ENCODE measurements at regions not wholly inside any gene's neighbourhood (a gene's known extent, or its start where the extent isn't known, plus 50 kb on each side); places are given as distances from the start of the nearest gene placed in this dataset.

GRCh38 chr5:166991601-166992000 is 1299.8 kb upstream of the WWC1 start:
- Histone ChIP-seq H3K27me3 (ENCODE audit: control insufficient read depth, insufficient read depth, low read length) (no peaks in the 10 kb centered on the region), H3K27ac (ENCODE audit: low read length) (no peak overlapping the region), H3K4me3 (ENCODE audit: low read length) (no peak overlapping the region), H3K36me3 (ENCODE audit: control insufficient read depth, insufficient read depth, low read length) (no peaks in the 10 kb centered on the region), H3K9me3 (ENCODE audit: control insufficient read depth, insufficient read depth, low read length) (no peaks in the 10 kb centered on the region), H3K4me1 (ENCODE audit: control insufficient read depth, insufficient read depth, low read length) (no peaks in the 10 kb centered on the region)
- TF ChIP-seq CTCF (IDR thresholded peaks at IDR 0.05): no peak
- Mint-ChIP-seq H3K4me1 (no peaks in the 10 kb centered on the region), H3K9me3 (peaks cover 7 to 9% of the 10 kb centered on the region in 2 donors), H3K27me3 (ENCODE audit: low read depth in 2 of 2) (no peaks in the 10 kb centered on the region), H3K4me3 (no peak overlapping the region), H3K27ac (no peak overlapping the region), H3K36me3 (no peaks in the 10 kb centered on the region)
- DNase-seq (no peak), ATAC-seq (no peak)
- WGBS (ENCODE audit: insufficient coverage): 100% methylated on average over 1 of the region's 1 CpG
- intact Hi-C loops (cut with micrococcal nuclease): no loop called here

- Mint-ChIP-seq H3K9me3 (peaks cover 6 to 9% of the 10 kb centered on the region in 2 donors), H3K4me1 (no peaks in the 10 kb centered on the region), H3K27me3 (ENCODE audit: low read depth in 2 of 2) (no peaks in the 10 kb centered on the region), H3K36me3 (no peaks in the 10 kb centered on the region), H3K27ac (no peak overlapping the region), H3K4me3 (no peak overlapping the region)
- no peaks in the 10 kb centered on the region for H3K36me3 ChIP-seq (ENCODE audit: control insufficient read depth, insufficient read depth, low read length)
- no peak for TF ChIP-seq CTCF (IDR thresholded peaks at IDR 0.05)
- H3K27me3 ChIP-seq (ENCODE audit: control insufficient read depth, insufficient read depth, low read length): no peaks in the 10 kb centered on the region
- H3K4me3 ChIP-seq (ENCODE audit: low read length): no peak overlapping the region
- no peaks in the 10 kb centered on the region for H3K4me1 ChIP-seq (ENCODE audit: control insufficient read depth, insufficient read depth, low read length)
- H3K27ac ChIP-seq (ENCODE audit: low read length): no peak overlapping the region
- DNase-seq: no peak
- no peaks in the 10 kb centered on the region for H3K9me3 ChIP-seq (ENCODE audit: control insufficient read depth, insufficient read depth, low read length)
- 100% methylated on average over 2 of the region's 2 CpGs for WGBS (ENCODE audit: insufficient coverage)
- intact Hi-C loops (cut with micrococcal nuclease): no loop called here
- no peak for ATAC-seq
Measured at GRCh38 chr5:166992108-166992507, 1299.3 kb upstream of the WWC1 start.

- H3K27ac ChIP-seq (ENCODE audit: low read length): no peak overlapping the region
- H3K36me3 Mint-ChIP-seq: no peaks in the 10 kb centered on the region
- no peaks in the 10 kb centered on the region for H3K4me1 ChIP-seq (ENCODE audit: control insufficient read depth, insufficient read depth, low read length)
- H3K9me3 Mint-ChIP-seq: peaks cover 7 to 9% of the 10 kb centered on the region in 2 donors
- intact Hi-C loops (cut with micrococcal nuclease): no loop called here
- no peak for ATAC-seq
- no peaks in the 10 kb centered on the region for H3K27me3 Mint-ChIP-seq (ENCODE audit: low read depth in 2 of 2)
- no peak overlapping the region for H3K4me3 Mint-ChIP-seq
- H3K36me3 ChIP-seq (ENCODE audit: control insufficient read depth, insufficient read depth, low read length): no peaks in the 10 kb centered on the region
- no peak for TF ChIP-seq CTCF (IDR thresholded peaks at IDR 0.05)
- no peaks in the 10 kb centered on the region for H3K4me1 Mint-ChIP-seq
- no peak for DNase-seq
- H3K4me3 ChIP-seq (ENCODE audit: low read length): no peak overlapping the region
- no peaks in the 10 kb centered on the region for H3K27me3 ChIP-seq (ENCODE audit: control insufficient read depth, insufficient read depth, low read length)
- no peaks in the 10 kb centered on the region for H3K9me3 ChIP-seq (ENCODE audit: control insufficient read depth, insufficient read depth, low read length)
- 78% methylated on average over 9 of the region's 11 CpGs for WGBS (ENCODE audit: insufficient coverage)
- no peak overlapping the region for H3K27ac Mint-ChIP-seq
Measured at GRCh38 chr5:166992874-166993722, 1298.3 kb upstream of the WWC1 start.

GRCh38 chr5:166994226-166994625 is 1297.2 kb upstream of the WWC1 start:
- Mint-ChIP-seq H3K36me3 (no peaks in the 10 kb centered on the region), H3K9me3 (peaks cover 13 to 15% of the 10 kb centered on the region in 2 donors), H3K27ac (no peak overlapping the region), H3K27me3 (ENCODE audit: low read depth in 2 of 2) (no peaks in the 10 kb centered on the region), H3K4me1 (no peaks in the 10 kb centered on the region), H3K4me3 (no peak overlapping the region)
- Histone ChIP-seq H3K4me1 (ENCODE audit: control insufficient read depth, insufficient read depth, low read length) (no peaks in the 10 kb centered on the region), H3K4me3 (ENCODE audit: low read length) (no peak overlapping the region), H3K27ac (ENCODE audit: low read length) (no peak overlapping the region), H3K36me3 (ENCODE audit: control insufficient read depth, insufficient read depth, low read length) (no peaks in the 10 kb centered on the region), H3K27me3 (ENCODE audit: control insufficient read depth, insufficient read depth, low read length) (no peaks in the 10 kb centered on the region), H3K9me3 (ENCODE audit: control insufficient read depth, insufficient read depth, low read length) (no peaks in the 10 kb centered on the region)
- WGBS (ENCODE audit: insufficient coverage): 87% methylated on average over 3 of the region's 3 CpGs
- TF ChIP-seq CTCF (IDR thresholded peaks at IDR 0.05): no peak
- ATAC-seq (no peak), DNase-seq (no peak)
- intact Hi-C loops (cut with micrococcal nuclease): no loop called here

Data from natural killer cell (primary cell).